Neural crest cell (in vitro differentiated cells): ENCODE measurements at regions not wholly inside any gene's neighbourhood (a gene's known extent, or its start where the extent isn't known, plus 50 kb on each side); places are given as distances from the start of the nearest gene placed in this dataset.

Experiments
- DNase-seq: peaks from one replicate; pipeline ENCODE4 v3.0.0; 2021; ENCODE audit warnings: low read depth, mixed read lengths, low spot score
- H3K27ac Mint-ChIP-seq: one replicate; pipeline ENCODE4 v1.8.0; 2021; ENCODE audit warnings: mild to moderate bottlenecking, mixed read lengths; ENCODE audit not compliant: unreplicated experiment
- H3K27me3 Mint-ChIP-seq: 2 replicates; pipeline ENCODE4 v1.8.0; 2021; ENCODE audit warnings: low read depth, mild to moderate bottlenecking, mixed read lengths
- H3K36me3 Mint-ChIP-seq: 2 replicates; pipeline ENCODE4 v1.8.0; 2021; ENCODE audit warnings: low read depth, mild to moderate bottlenecking, mixed read lengths
- H3K4me1 Mint-ChIP-seq: 2 replicates; pipeline ENCODE4 v1.8.0; 2021; ENCODE audit warnings: mixed read lengths
- H3K4me3 Mint-ChIP-seq: one replicate; pipeline ENCODE4 v1.8.0; 2021; ENCODE audit warnings: mild to moderate bottlenecking, mixed read lengths
- H3K9me3 Mint-ChIP-seq: 2 replicates; pipeline ENCODE4 v1.8.0; 2021; ENCODE audit warnings: mixed read lengths
- CTCF ChIP-seq: fragments of 200-600 bp; sonication (generic); conservative IDR thresholded peaks from 2 replicates; pipeline ENCODE4 v1.5.0; 2021; ENCODE audit warnings: antibody characterized with exemption, mild to moderate bottlenecking

- H3K9me3 Mint-ChIP-seq = peaks cover 13% of the 10 kb centered on the region
- H3K27me3 Mint-ChIP-seq = no peaks in the 10 kb centered on the region
- peaks cover 12% of the 10 kb centered on the region for H3K4me1 Mint-ChIP-seq
- no peak for TF ChIP-seq CTCF
- H3K4me3 Mint-ChIP-seq = no peak overlapping the region
- H3K27ac Mint-ChIP-seq = peak overlapping the region; percentile 44
- no peak for DNase-seq
- H3K36me3 Mint-ChIP-seq = peaks cover 7% of the 10 kb centered on the region
Measured at GRCh38 chr17:71846561-71847110, 274.2 kb upstream of the SOX9 start.

DNA sequence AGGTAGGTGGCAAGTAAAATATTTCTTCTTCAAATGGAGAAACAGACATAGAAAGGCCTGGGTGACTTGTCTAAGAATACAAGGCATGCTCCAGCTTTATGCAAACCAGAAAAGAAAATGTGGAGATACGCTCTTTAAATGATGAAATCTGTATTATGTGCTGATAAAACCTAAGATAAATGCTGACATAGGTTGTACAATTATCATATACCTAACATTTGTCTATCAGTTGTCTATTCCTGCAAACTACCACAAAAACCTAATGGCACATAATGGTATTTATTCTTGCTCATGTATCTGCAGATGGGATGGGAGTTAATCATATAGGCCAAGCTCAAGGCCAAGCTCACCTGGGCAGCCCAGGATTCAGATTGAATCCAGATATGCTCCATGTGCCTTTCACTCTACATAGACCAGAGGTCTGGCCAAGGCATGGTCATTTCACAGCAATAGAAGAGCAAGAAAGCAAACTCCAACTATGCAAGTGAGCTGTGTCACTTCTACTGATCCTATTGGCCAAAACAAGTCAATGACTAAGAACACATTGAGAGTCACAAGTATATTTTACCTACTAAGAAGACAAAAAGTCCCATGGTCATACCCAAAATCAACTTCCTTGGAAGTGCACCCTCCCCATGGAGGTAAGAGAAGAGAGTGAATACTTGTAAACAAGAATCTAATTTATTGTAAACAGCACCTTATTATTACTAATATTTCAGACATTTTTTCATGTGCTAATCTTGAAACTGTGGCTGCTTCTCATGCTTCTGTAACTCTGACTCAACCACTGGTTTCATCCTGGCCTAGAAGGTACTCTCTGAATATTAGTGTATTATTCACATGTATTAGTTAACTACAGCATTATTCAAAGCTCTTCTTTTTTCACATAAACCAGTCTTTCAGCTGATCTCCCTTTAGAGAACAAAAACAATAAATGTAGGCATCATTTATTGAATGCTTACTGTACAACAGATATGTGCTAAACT, 270.7 kb upstream of the SOX9 start:
- Mint-ChIP-seq H3K4me3 (no peak overlapping the region), H3K4me1 (peaks cover 12% of the 10 kb centered on the region)
- TF ChIP-seq CTCF = no peak

DNA sequence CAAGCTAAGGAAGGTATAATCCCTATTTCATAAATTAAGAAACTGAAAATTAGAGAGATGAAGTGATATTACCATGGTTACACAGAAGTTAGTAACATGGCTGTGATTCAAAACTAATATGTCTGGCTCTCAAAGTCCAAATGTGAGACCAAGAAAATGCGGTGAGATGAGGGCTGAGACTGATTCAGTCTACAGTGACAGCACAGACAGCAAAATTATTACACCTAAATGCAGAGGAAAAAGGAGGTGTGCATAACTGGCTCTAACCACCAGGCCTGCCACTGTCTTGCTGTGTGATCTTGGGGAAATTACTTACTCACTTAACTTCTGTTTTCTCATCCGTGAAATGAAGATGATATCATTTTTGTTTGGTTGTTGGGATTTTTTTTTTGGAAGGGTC, 270.0 kb upstream of the SOX9 start:
- H3K36me3 Mint-ChIP-seq = no peaks in the 10 kb centered on the region

More for the DNA sequence above, 270.7 kb upstream of the SOX9 start:
- DNase-seq = no peak
- H3K27me3 Mint-ChIP-seq = no peaks in the 10 kb centered on the region
- H3K9me3 Mint-ChIP-seq = peaks cover 3% of the 10 kb centered on the region
- no peak overlapping the region for H3K27ac Mint-ChIP-seq
- no peaks in the 10 kb centered on the region for H3K36me3 Mint-ChIP-seq

GRCh38 chr17:71855010-71855409, 265.8 kb upstream of the SOX9 start:
- Mint-ChIP-seq H3K4me1 (peaks cover 8% of the 10 kb centered on the region), H3K4me3 (no peak overlapping the region), H3K36me3 (no peaks in the 10 kb centered on the region), H3K9me3 (peaks cover 3% of the 10 kb centered on the region), H3K27me3 (no peaks in the 10 kb centered on the region), H3K27ac (no peak overlapping the region)
- no peak for DNase-seq
- TF ChIP-seq CTCF = no peak

More for the DNA sequence above, 270.0 kb upstream of the SOX9 start:
- no peak for TF ChIP-seq CTCF
- H3K9me3 Mint-ChIP-seq = peaks cover 6% of the 10 kb centered on the region
- no peak for DNase-seq
- H3K27ac Mint-ChIP-seq = no peak overlapping the region
- no peaks in the 10 kb centered on the region for H3K27me3 Mint-ChIP-seq
- peaks cover 12% of the 10 kb centered on the region for H3K4me1 Mint-ChIP-seq
- no peak overlapping the region for H3K4me3 Mint-ChIP-seq

DNA sequence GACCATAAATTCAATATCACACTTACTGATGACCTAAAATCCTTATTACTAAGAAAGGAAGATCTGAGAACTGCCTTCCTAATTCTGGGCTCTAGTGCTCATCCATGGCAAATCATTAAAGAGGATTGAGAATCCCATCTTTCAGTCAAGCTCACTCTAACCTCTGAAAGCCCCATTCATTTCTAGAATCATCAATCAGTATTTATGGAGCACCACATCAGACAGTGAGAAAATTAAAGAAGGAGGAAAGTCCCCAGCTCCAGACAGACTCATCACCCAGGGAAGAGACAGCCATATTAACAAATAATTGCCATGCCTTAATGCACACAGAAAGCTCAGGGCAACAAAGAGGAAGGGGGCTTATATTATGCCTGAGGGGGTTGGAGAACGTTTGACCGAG, 256.1 kb upstream of the SOX9 start:
- H3K27ac Mint-ChIP-seq = no peak overlapping the region
- no peak for TF ChIP-seq CTCF
- H3K9me3 Mint-ChIP-seq = no peaks in the 10 kb centered on the region
- H3K36me3 Mint-ChIP-seq = no peaks in the 10 kb centered on the region
- H3K4me1 Mint-ChIP-seq = peaks cover 21% of the 10 kb centered on the region
- H3K4me3 Mint-ChIP-seq = no peak overlapping the region
- no peaks in the 10 kb centered on the region for H3K27me3 Mint-ChIP-seq
- no peak for DNase-seq
